ENCODE measurements at regions not wholly inside any gene's neighbourhood (a gene's known extent, or its start where the extent isn't known, plus 50 kb on each side); places are given as distances from the start of the nearest gene placed in this dataset.

GRCh38 chr10:36171953-36172940 lies 530.2 kb upstream of the FZD8 start:
- Histone ChIP-seq H3K9me3 (ENCODE audit: control insufficient read depth, low read length) (no peaks in the 10 kb centered on the region), H2AFZ (no peak overlapping the region), H3K27ac (no peak overlapping the region)

GRCh38 chr10:36171556-36171952 lies 529.5 kb upstream of the FZD8 start:
- Histone ChIP-seq H3K9ac (no peak overlapping the region), H3K27me3 (ENCODE audit: control insufficient read depth, insufficient read depth, low read length) (no peaks in the 10 kb centered on the region), H3K27ac (no peak overlapping the region), H3K36me3 (ENCODE audit: control insufficient read depth, insufficient read depth, low read length) (no peaks in the 10 kb centered on the region), H3K4me3 (ENCODE audit: low read depth, low read length) (no peak overlapping the region), H3K79me2 (no peaks in the 10 kb centered on the region), H2AFZ (no peak overlapping the region), H3K4me2 (ENCODE audit: low read length) (no peak overlapping the region), H3K4me1 (no peaks in the 10 kb centered on the region), H3K9me3 (ENCODE audit: control insufficient read depth, low read length) (no peaks in the 10 kb centered on the region)
- no peak for TF ChIP-seq CTCF (IDR thresholded peaks at IDR 0.05)

More at GRCh38 chr10:36171953-36172940, 530.2 kb upstream of the FZD8 start:
- H3K36me3 ChIP-seq (ENCODE audit: control insufficient read depth, insufficient read depth, low read length) = no peaks in the 10 kb centered on the region
- H3K27me3 ChIP-seq (ENCODE audit: control insufficient read depth, insufficient read depth, low read length) = no peaks in the 10 kb centered on the region
- no peak for TF ChIP-seq CTCF (IDR thresholded peaks at IDR 0.05)
- no peak overlapping the region for H3K4me3 ChIP-seq (ENCODE audit: low read depth, low read length)
- H3K79me2 ChIP-seq = no peaks in the 10 kb centered on the region
- no peak overlapping the region for H3K4me2 ChIP-seq (ENCODE audit: low read length)
- H3K4me1 ChIP-seq = no peaks in the 10 kb centered on the region
- H3K9ac ChIP-seq = no peak overlapping the region

GRCh38 chr10:36170943-36171501 lies 528.9 kb upstream of the FZD8 start:
- H3K36me3 ChIP-seq (ENCODE audit: control insufficient read depth, insufficient read depth, low read length) = no peaks in the 10 kb centered on the region
- no peak overlapping the region for H3K9ac ChIP-seq
- no peaks in the 10 kb centered on the region for H3K4me1 ChIP-seq
- no peak overlapping the region for H3K4me2 ChIP-seq (ENCODE audit: low read length)
- H3K27me3 ChIP-seq (ENCODE audit: control insufficient read depth, insufficient read depth, low read length) = no peaks in the 10 kb centered on the region
- no peak for TF ChIP-seq CTCF (IDR thresholded peaks at IDR 0.05)
- H3K9me3 ChIP-seq (ENCODE audit: control insufficient read depth, low read length) = no peaks in the 10 kb centered on the region
- H3K27ac ChIP-seq = no peak overlapping the region
- H3K4me3 ChIP-seq (ENCODE audit: low read depth, low read length) = no peak overlapping the region
- H3K79me2 ChIP-seq = no peaks in the 10 kb centered on the region
- no peak overlapping the region for H2AFZ ChIP-seq

- no peak overlapping the region for H2AFZ ChIP-seq
Measured at GRCh38 chr10:36170142-36170719, 528.1 kb upstream of the FZD8 start.

More at GRCh38 chr10:36170142-36170719, 528.1 kb upstream of the FZD8 start:
- H3K36me3 ChIP-seq (ENCODE audit: control insufficient read depth, insufficient read depth, low read length) = no peaks in the 10 kb centered on the region
- no peak overlapping the region for H3K27ac ChIP-seq
- no peak for TF ChIP-seq CTCF (IDR thresholded peaks at IDR 0.05)
- H3K27me3 ChIP-seq (ENCODE audit: control insufficient read depth, insufficient read depth, low read length) = no peaks in the 10 kb centered on the region
- no peaks in the 10 kb centered on the region for H3K9me3 ChIP-seq (ENCODE audit: control insufficient read depth, low read length)
- no peak overlapping the region for H3K4me3 ChIP-seq (ENCODE audit: low read depth, low read length)
- no peaks in the 10 kb centered on the region for H3K4me1 ChIP-seq
- no peak overlapping the region for H3K4me2 ChIP-seq (ENCODE audit: low read length)
- H3K79me2 ChIP-seq = no peaks in the 10 kb centered on the region
- no peak overlapping the region for H3K9ac ChIP-seq

Data from parathyroid adenoma (tissue), 2 donors.